ENCODE measurements at regions not wholly inside any gene's neighbourhood (a gene's known extent, or its start where the extent isn't known, plus 50 kb on each side); places are given as distances from the start of the nearest gene placed in this dataset.

- Histone ChIP-seq H3K27me3 (no peaks in the 10 kb centered on the region), H3K9me3 (no peaks in the 10 kb centered on the region), H3K36me3 (no peaks in the 10 kb centered on the region), H3K27ac (no peak overlapping the region), H3K4me3 (ENCODE audit: low read depth in 1 of 2, low read length in 1 of 2) (no peak overlapping the region), H3K4me1 (ENCODE audit: control insufficient read depth in 1 of 2, insufficient read depth in 1 of 2, low read depth in 1 of 2, low read length in 1 of 2) (no peaks in the 10 kb centered on the region)
- TF ChIP-seq CTCF (IDR thresholded peaks at IDR 0.05) = no peak
These were observed 161.1 kb upstream of the DUSP10 start for GRCh38 chr1:221902961-221903360.

GRCh38 chr1:221900678-221901077 is 158.8 kb upstream of the DUSP10 start:
- TF ChIP-seq CTCF (IDR thresholded peaks at IDR 0.05) = no peak
- Histone ChIP-seq H3K4me3 (ENCODE audit: low read depth in 1 of 2, low read length in 1 of 2) (no peak overlapping the region), H3K27ac (no peak overlapping the region), H3K27me3 (no peaks in the 10 kb centered on the region), H3K9me3 (no peaks in the 10 kb centered on the region), H3K4me1 (ENCODE audit: control insufficient read depth in 1 of 2, insufficient read depth in 1 of 2, low read depth in 1 of 2, low read length in 1 of 2) (no peaks in the 10 kb centered on the region), H3K36me3 (no peaks in the 10 kb centered on the region)

GRCh38 chr1:221897321-221897721 is 155.4 kb upstream of the DUSP10 start:
- Histone ChIP-seq H3K27me3 (no peaks in the 10 kb centered on the region), H3K27ac (no peak overlapping the region)

DNA sequence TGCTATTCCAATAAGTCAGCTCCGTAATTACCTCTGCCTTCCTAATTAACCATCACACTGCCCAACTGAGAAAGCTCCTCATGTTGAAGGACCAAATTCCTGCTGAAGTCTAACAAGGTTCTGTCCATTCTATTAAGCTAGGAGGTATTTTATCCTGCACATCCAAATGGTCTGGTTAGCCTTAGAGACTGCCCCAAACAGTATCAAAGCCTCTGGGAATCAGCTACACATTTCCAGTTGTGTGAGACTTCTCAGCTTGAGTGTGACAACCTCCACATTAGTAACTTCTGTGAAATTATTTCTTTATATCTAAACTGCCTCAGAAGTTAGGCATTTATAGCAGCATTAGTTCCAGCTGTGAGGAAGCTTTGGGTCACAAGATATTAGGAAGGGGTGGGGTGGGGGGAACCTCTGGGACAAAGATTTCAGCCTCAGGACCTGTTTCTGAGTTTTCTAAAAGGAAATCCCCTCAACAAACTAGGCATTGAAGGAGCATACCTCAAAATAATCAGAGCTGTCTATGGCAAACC is 150.5 kb upstream of the DUSP10 start:
- no peak for TF ChIP-seq CTCF (IDR thresholded peaks at IDR 0.05)

More at GRCh38 chr1:221897321-221897721, 155.4 kb upstream of the DUSP10 start:
- Histone ChIP-seq H3K4me3 (ENCODE audit: low read depth in 1 of 2, low read length in 1 of 2) (no peak overlapping the region), H3K9me3 (no peaks in the 10 kb centered on the region), H3K36me3 (no peaks in the 10 kb centered on the region), H3K4me1 (ENCODE audit: control insufficient read depth in 1 of 2, insufficient read depth in 1 of 2, low read depth in 1 of 2, low read length in 1 of 2) (no peaks in the 10 kb centered on the region)
- no peak for TF ChIP-seq CTCF (IDR thresholded peaks at IDR 0.05)

GRCh38 chr1:221891708-221892107 is 149.8 kb upstream of the DUSP10 start:
- TF ChIP-seq CTCF (IDR thresholded peaks at IDR 0.05) = no peak
- no peaks in the 10 kb centered on the region for H3K27me3 ChIP-seq
- H3K4me3 ChIP-seq (ENCODE audit: low read depth in 1 of 2, low read length in 1 of 2) = no peak overlapping the region
- no peaks in the 10 kb centered on the region for H3K4me1 ChIP-seq (ENCODE audit: control insufficient read depth in 1 of 2, insufficient read depth in 1 of 2, low read depth in 1 of 2, low read length in 1 of 2)
- H3K27ac ChIP-seq = no peak overlapping the region
- no peaks in the 10 kb centered on the region for H3K36me3 ChIP-seq
- H3K9me3 ChIP-seq = no peaks in the 10 kb centered on the region

More for the DNA sequence above, 150.5 kb upstream of the DUSP10 start:
- Histone ChIP-seq H3K27ac (no peak overlapping the region), H3K9me3 (no peaks in the 10 kb centered on the region), H3K4me3 (ENCODE audit: low read depth in 1 of 2, low read length in 1 of 2) (no peak overlapping the region), H3K36me3 (no peaks in the 10 kb centered on the region), H3K27me3 (no peaks in the 10 kb centered on the region), H3K4me1 (ENCODE audit: control insufficient read depth in 1 of 2, insufficient read depth in 1 of 2, low read depth in 1 of 2, low read length in 1 of 2) (no peaks in the 10 kb centered on the region)

GRCh38 chr1:221888801-221889200 is 146.9 kb upstream of the DUSP10 start:
- Histone ChIP-seq H3K27ac (no peak overlapping the region), H3K27me3 (no peaks in the 10 kb centered on the region), H3K9me3 (no peaks in the 10 kb centered on the region), H3K36me3 (no peaks in the 10 kb centered on the region), H3K4me3 (ENCODE audit: low read depth in 1 of 2, low read length in 1 of 2) (no peak overlapping the region), H3K4me1 (ENCODE audit: control insufficient read depth in 1 of 2, insufficient read depth in 1 of 2, low read depth in 1 of 2, low read length in 1 of 2) (no peaks in the 10 kb centered on the region)
- TF ChIP-seq CTCF (IDR thresholded peaks at IDR 0.05) = no peak

All from neutrophil (primary cell).